GM19238 (cell line): ENCODE measurements at regions not wholly inside any gene's neighbourhood (a gene's known extent, or its start where the extent isn't known, plus 50 kb on each side); places are given as distances from the start of the nearest gene placed in this dataset.
A peak's percentile ranks its signal among the peaks of the same experiment; 100 is the strongest.

Source experiments
- DNase-seq: peaks from one replicate; pipeline ENCODE4 v3.0.0; 2011; ENCODE audit warnings: low spot score; ENCODE audit not compliant: insufficient read length

DNA sequence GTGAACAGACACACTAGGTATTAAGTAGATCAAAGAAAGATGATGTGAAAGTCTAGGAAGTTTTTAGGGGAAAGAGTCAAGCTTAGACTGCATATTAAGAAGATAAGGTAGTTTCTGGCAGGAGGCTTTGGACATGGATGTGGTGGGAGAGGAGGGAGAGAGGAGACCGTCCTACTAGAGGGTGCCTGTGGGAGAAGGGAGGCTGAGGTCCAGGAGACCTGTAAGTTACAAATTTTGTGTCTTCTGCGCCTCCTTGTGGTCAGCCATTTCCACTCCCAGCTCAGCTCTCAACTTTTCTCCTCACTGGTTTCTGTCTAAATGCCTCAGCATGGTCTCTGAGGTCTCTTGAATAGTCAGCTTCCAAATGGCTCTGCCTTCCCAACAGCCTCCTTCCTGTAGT lies 193.5 kb downstream of the UNC5CL start:
- DNase-seq, result peak; percentile 13

DNA sequence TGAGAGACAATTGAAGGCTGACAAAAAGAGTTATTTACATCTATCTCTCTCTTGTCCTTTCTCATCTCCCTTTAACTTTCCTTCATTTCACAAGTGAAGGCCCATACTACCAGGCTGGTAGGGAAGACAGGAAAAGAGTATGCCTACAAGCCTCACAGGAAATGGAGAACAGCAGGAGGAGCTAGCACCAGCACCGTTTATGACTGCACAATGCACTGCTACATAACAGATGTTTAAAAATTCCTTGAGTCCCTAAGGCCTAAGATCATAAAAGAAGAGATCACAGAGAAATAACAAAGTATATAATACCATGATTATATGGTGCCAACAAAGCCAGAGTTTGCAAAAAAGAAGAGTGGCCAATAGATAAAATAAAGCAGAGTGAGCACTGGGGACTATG lies 194.8 kb downstream of the UNC5CL start:
- DNase-seq, result no peak

DNA sequence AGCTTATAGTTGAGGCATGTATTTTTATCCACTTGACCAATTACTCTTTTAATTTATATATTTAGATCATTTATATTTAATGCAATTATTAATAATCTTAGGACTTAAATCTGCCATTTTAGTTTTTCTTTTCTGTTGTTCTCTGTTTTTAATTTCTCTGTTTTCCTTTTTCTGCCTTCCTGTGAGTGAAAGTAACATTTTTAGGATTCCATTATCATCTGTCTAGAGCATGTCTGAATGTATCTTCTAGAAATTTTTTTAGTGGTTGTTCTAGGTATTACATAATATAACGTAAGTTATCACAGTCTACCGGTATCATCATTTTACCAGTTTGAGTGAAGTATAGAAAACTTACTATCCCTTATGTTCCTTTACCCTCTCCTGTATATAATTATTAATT lies 197.3 kb downstream of the UNC5CL start:
- no peak for DNase-seq

DNA sequence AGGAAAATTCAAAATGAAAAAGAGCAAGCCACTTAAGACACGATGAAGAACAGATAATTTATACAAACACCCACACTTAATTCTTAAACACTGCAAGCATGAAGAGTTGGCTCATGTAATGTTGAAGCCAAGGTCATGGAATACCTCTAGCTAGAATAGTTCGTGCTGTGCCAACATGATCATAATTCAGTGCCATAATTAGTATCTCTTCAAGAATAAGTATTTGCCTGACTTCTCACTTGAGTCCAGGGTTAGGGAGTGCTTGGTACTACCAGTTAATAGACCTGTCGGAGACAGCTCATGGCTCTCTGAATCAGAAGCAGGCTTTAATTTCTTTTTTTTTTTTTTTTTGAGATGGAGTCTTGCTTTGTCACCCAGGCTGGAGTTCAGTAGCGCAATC lies 206.3 kb downstream of the UNC5CL start:
- DNase-seq, result no peak

DNA sequence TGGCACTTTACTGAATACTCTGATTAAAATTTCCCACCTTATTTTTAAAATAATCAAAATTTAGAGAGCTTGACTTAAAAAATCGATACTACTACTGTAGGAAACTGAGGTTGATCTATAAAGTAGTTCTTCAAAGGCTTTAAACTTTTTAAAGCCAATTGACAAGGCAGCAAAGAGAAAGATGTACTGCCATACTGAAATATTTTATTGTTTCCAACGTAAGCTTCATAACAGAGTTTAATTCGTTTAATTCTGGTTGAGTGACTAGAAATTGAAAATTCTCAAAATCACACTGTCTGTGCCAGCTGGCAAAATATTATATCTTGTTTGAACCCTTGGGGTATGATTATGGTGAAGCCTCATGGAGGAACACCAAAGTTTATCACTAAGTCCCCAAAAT lies 207.6 kb downstream of the UNC5CL start:
- DNase-seq, result no peak

DNA sequence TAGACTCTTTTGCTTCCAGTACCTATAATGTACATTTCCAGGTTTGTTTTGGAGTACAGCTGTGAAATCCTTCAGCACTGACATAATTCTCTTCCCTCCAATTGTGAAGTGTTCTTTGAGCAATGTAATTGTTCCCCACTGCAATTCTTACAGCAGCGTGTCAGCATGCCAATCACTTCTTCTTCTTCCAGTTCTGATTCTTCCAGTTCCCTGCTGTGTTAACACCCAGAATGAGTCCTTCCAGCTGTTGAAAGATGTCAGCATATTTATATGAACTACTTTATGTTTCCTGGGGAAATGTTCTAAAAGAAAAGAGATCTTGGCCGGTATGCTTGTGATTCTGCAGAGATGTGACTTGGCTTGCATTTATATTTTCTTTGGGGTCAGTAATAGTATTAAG lies 213.9 kb downstream of the UNC5CL start:
- no peak for DNase-seq

DNA sequence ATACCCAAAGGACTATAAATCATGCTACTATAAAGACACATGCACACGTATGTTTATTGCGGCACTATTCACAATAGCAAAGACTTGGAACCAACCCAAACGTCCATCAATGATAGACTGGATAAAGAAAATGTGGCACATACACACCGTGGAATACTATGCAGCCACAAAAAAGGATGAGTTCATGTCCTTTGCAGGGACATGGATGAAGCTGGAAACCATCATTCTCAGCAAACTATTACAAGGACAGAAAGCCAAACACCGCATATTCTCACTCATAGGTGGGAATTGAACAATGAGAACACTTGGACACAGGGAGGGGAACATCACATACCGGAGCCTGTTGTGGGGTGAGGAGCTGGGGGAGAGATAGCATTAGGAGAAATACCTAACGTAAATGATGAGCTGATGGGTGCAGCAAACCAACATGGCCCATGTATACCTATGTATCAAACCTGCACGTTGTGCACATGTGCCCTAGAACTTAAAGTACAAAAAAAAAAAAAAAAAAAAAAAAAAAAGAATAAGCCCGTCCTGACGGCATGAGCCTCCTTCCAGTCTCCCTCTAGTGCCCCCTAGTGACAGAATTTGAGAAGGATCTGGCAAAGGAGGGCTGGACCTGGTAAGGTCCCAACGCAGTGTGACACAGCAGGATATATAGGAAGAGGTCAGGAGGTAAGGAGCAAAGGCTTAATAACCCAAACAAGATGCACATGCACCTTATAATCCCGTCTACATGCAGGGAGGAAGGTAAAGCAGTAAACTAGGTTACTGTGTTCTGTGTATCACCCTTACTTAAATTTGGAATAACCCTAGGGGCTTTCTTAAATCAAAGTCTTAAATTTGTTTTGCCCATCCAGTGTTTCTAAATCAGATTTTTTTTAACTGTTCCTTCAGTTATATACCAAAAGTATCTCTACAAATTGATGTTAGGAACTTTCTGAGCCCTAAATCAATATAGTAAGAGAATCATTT lies 214.8 kb downstream of the UNC5CL start:
- DNase-seq, result peak; percentile 43

DNA sequence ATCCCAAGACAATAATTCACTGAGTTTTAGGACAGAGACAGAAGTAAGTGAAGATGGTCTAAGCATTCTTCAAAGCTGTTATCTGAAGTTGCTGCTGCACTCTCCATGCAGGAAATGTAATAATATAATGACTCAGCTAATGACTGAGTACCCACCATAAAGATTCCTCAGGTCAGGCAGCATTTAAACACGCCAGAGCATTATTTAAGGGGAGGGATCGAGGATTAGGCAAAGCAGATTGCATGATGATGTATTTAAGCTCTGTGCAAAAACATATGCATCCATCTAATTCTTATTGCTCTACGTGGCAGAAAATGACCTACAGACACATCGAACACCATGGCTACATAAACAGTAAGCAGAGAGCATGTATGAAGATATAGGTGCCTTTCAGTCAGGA lies 216.4 kb downstream of the UNC5CL start:
- DNase-seq, result no peak

DNA sequence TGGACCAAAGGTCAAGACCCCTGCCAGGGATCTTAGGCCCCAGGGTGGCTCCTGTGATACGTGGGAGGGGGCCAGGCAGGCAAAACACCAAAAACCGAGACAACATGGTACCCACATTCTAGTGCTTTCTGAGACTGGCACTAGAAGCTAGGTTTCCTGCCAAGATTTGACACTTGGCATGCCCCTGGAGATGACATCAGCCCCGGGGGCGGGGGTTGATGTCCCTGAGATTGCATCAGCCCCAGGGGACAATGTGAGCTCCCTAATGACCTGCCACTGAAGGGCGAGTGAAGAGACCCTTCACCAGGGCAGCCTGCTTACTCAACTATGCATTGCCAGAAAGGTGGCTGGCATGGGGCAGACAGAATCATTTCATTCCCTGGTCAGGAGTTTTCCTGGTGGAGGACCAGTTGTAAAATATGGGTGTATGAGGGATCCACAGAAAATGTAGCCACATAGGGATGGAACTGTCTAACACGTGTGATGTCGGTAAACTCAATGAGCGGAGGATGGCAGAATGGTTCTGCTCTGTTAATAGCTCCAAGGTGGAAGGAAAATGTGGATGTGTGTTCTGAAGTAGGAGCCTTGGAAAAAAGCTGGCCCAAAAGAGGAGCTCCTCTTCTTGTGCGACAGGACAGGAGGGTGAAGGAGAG lies 219.7 kb downstream of the UNC5CL start:
- no peak for DNase-seq

DNA sequence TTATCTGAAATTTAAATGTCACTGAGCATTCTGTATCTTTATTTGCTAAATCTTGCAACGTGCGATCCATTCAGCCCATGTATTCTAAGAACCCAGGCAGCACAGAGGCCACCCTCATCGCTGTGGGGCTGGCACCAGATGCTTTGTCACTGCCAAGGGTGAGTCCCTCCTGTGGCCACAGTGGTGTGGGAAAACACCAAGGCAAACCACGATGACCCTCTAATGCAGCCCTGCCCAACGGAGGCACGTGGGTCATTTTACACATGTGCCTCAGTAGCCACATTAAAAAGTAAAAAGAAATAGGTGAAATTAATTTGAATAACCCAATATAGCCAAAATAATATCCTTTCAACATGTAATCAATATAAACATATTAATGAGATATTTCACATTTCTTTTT lies 221.7 kb downstream of the UNC5CL start:
- DNase-seq, result no peak

DNA sequence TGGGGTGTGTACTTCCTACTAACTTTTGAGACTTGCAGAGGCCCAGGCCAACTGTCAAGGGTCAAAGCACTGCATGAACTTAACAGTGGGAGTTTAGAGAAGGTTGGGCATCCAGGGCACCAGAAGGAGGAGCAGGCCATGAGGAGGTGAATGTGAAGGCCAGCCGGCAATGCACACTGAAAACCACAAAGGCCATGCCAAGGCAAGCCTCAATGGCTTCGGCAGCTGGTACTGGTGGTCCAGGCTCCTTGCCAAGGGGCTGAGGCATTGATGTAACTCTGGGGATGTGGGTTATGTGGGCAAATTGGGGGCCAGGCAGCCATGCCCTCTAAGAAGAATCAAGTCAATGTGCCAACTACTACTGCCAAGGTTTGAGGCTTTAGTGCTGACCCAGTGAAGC lies 222.4 kb downstream of the UNC5CL start:
- no peak for DNase-seq

DNA sequence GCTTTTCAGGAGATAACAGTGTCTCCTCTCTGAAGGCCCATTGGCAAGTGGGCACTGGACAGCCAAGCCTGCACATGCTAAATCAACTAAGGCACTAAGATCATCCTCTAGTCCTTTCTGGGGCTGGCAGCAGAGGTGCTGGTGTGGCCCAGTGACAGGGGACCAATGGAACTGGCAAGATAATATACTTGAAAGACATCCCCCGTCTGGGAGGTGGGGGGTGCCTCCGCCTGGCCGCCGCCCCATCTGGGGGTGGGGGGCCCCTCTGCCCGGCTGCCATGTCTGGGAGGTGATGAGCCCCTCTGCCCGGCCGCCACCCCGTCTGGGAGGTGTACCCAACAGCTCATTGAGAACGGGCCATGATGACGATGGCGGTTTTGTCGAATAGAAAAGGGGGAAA lies 223.3 kb downstream of the UNC5CL start:
- no peak for DNase-seq

DNA sequence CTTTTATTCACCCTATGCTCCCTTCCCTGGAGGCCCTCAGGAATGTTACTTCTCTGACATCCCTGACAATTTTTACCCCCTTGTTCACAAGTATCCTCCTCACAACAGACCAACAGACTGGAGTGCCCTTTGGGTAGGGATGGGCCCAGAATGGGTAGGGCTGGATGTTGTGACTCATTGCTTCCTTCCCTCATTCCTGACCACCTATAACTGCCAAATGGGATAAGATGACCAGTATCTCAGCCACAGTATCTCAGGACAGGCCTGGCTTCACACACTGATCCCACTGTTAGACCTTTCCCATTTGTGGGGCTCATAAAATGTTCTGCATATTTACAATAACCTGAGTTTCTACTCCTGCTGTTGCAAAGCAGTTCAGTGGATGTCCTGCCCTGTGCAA lies 223.0 kb upstream of the LRFN2 start:
- no peak for DNase-seq

DNA sequence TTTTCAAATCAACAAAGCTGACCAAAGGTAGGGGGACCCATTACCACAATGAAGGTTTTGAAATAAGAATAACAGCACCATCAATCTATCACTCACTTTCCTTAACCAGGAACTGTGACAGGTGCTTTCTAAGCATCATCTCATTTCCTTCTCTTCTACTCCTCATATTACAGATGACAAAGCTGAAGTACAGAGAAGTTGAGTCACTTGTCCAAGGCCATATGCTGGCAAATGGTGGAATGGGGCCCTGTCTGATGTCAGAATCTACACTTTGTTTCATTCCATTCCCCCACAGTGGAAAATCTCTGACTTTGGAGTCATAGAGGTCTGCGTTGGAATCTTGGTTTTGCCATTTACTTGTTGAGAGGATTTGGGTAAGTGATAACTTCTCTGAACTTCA lies 222.5 kb upstream of the LRFN2 start:
- DNase-seq, result no peak

DNA sequence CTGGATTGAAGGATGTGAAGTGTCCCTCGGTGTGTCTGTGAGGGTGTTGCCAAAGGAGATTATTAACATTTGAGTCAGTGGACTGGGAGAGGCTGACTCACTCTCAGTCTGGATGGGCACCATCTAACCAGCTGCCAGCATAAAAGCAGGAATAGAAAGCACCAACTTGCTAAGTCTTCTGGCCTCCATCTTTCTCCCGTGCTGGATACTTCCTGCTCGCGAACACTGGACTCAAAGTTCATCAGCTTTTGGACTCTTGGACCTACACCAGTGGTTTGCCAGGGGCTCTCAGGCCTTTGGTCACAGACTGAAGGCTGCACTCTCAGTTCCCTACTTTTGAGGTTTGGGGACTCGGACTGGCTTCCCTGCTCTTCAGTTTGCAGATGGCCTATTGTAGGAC lies 220.3 kb upstream of the LRFN2 start:
- no peak for DNase-seq

DNA sequence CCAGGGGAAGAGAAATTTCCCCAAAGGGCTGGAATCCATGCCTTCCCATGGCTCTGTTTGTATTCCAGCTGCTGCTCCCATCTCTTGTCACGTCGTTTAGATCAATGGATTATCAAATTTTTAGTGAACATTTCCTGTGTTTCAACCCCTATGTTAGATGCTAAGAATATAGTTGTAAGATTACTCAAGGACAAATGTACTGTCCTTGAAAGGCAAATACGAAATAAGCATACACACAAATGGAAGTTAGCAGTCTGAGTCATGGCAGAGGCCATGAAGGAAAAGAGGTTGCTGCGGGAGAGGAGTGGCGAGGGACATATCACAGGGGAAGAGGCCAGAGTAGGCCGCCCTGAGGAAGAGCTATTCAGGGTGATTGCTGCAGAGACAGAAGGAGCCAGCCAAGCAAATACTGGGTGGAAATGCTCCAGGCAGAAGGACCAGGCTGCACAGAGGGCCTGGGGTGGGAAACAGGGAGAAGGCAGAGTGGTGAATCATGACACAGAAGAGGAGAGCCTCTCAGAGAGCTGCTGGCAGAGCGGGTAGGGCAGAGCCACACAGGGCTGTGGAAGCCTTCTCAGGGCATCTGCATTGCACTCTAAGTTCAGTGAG lies 219.2 kb upstream of the LRFN2 start:
- no peak for DNase-seq

DNA sequence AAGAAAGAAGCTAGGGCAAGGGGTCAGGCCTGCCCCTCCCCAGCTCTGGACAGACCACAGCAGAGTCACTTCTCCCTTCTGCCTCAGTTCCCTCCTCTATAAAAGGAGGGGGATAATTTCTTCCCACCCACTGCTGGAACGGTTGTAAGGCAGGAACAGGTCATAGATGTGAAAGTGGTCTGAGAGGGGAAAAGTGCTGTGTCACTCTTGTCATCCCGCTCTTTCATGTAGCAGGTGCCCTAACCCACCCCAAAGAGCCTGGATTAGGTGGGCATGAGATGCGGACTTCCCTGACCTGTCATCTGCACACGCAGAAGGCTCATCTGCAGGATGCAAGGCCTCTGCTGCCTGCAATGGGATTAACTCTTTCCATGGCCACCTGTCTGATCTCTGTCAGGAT lies 218.2 kb upstream of the LRFN2 start:
- DNase-seq, result no peak

DNA sequence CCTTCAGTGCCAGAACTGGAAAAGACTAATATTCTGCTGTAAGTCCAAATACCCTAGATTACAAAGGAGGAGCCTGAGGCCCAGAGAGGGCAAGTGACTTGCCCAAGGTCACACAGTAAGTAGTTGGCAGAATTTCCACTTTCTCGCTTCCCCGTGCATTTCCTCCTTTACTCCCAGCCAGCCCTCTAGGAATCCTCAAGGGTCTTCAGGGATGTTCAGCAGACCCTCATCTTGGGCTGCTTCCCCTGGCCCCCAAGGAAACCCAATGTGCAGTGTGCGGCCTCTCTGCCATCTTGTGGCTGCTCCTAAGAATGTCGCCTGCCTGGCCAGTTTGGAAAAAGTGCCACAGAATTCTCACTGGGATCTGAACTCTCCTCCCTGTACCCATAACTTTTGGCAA lies 217.7 kb upstream of the LRFN2 start:
- DNase-seq, result no peak

DNA sequence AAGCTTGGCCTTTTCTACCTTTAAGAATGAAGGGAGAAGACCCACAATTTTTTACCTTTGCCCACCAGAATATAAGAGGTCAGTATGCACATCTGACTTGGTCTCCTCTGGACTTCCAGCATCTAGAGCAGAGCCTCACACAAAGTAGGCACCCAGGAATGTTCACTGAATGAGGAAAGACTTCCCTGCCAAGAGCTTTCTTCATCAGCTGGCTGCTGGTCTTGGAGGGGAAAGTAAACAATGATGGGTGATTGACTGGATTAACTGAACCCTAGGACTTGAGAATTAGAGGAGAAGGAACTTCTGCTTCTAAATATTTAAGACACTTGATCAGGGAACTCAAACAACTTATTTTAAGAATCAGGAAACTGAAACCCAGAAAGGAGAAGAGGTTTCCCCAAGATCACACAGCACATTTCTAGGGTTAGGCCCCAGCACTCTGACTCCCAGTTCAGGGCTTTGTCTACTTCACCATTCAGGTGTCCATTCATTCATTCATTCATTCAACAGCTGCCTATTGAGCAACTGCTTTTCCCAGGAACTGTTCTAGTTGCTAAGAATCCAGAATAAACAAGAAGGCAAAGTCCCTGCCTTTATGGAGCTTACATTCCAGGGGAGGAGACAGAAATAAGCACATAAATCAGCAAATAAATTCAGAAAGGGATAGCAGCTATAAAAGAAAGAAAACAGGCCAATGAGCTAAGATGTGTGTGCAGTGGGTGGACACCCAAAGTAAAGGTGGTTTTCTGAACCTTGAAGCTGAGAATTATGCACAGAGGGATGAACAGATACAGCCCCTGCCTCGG lies 216.9 kb upstream of the LRFN2 start:
- DNase-seq, result no peak

DNA sequence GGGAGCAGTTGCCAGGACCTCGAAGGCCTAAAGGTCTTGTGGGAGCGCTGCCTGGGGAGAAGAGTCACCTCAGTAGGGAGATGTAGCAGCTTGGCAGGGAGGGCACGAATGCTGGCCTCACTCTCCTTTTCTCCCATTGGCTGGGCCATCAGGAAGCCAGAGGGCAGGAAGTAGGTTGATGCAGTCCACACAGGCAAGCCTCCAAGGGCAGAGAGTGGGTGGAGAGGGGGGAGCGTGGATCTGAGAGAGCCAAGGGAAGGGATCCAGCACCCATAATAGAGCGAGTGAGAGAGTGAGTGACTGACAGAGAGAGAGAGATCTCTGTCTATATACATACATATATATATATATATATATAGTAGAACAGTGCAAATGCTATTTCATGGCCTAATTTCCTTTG lies 215.3 kb upstream of the LRFN2 start:
- no peak for DNase-seq

DNA sequence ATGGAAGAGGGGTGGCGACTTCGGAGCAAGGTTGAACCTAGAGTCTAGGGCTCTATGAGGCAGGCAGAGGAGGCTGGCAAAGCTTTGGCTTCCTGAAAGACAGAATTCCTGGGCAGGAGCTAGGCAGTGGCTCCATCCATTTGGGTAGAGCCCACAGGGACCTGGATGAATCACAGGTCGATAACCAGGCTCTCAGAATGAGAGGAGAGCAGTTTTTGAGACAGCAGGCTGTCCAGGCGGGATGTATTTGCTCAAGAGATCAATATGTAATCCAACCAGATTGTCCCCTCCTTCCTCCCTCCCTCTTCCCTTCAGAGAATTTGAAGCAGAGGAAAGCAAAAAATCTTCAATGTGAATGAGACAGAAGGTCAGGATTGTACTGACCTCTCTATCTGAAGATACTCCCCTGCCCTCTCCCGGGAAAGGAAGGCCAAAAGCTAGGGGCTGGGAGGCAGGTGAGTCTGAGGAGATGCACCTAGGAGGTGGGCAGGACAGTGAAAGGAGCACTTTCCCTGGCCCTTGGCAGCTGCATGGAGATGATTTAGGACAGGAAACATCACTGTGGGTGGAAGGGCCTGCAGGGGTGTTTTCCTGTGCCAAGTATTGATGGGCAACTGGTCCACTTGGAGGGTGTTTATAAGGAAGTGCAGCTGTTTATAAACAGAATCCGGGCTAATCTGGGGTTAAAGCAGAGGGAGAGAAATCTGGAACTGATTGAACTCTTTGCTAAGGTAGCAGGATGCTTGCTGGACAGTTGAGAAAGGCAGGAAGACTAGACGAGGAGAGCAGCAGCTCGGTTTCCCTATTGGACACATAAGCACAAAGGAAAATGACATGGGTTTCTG lies 212.4 kb upstream of the LRFN2 start:
- DNase-seq, result no peak
